Upper lobe of left lung (tissue), 4 donors: ENCODE measurements at regions not wholly inside any gene's neighbourhood (a gene's known extent, or its start where the extent isn't known, plus 50 kb on each side); places are given as distances from the start of the nearest gene placed in this dataset.

Experiments
- POLR2A ChIP-seq, 4 donors: fragments of 450-650 bp; IDR thresholded peaks; one replicate each; pipeline ENCODE4 v1.5.1; 2016 to 2017; ENCODE audit warnings: antibody characterized with exemption in 4 of 4, mild to moderate bottlenecking in 2 of 4
- TF ChIP-seq, protein P1 (sequence below), 6 experiments: fragments of 450-650 bp in 4 of 6; fragments of 200-600 bp in 2 of 6; sonication (generic) in 2 of 6; IDR thresholded peaks; one replicate each; pipeline ENCODE4 v1.5.1; 2016 to 2019; ENCODE audit warnings: antibody characterized with exemption in 6 of 6

DNA sequence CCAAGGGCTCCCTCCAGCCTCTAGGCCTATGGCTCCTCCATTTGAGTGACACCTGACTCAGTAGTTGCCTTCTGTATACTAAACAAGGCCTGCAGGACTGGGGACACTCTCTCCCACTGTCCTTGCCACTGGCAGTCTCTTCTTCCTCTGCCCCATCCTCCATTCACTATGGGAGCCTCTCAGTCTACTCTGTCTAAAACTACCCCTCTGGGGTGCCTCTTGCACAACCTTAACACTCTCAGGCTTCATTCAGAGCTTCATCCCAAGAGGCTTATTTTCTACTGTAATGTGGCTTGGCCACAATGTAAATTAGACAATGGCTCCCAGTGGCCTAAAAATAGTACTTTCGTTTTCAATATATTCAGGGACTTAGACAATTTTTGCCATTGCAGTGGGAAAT, 133.0 kb downstream of the ZC4H2 start:
- no peak for TF ChIP-seq POLR2A (IDR thresholded peaks at IDR 0.05)
- TF ChIP-seq, protein P1, sequence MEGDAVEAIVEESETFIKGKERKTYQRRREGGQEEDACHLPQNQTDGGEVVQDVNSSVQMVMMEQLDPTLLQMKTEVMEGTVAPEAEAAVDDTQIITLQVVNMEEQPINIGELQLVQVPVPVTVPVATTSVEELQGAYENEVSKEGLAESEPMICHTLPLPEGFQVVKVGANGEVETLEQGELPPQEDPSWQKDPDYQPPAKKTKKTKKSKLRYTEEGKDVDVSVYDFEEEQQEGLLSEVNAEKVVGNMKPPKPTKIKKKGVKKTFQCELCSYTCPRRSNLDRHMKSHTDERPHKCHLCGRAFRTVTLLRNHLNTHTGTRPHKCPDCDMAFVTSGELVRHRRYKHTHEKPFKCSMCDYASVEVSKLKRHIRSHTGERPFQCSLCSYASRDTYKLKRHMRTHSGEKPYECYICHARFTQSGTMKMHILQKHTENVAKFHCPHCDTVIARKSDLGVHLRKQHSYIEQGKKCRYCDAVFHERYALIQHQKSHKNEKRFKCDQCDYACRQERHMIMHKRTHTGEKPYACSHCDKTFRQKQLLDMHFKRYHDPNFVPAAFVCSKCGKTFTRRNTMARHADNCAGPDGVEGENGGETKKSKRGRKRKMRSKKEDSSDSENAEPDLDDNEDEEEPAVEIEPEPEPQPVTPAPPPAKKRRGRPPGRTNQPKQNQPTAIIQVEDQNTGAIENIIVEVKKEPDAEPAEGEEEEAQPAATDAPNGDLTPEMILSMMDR (IDR thresholded peaks at IDR 0.05), result no peak
